Effector memory CD8-positive, alpha-beta T cell (primary cell): ENCODE measurements at regions not wholly inside any gene's neighbourhood (a gene's known extent, or its start where the extent isn't known, plus 50 kb on each side); places are given as distances from the start of the nearest gene placed in this dataset.
"Not testable (repeated sequence)": the region's sequence is repeated elsewhere in the genome, so short reads cannot be mapped to it uniquely, and the experiment has no call there.

Experiments used
- ATAC-seq: fragments of 150-1000 bp; cut with Tn5 transposase; replicated peaks from 2 replicates; pipeline ENCODE4 v1.10.0; 2021; ENCODE audit warnings: mild to moderate bottlenecking, moderate library complexity
- DNase-seq, 3 experiments: peaks; one replicate each; pipeline ENCODE4 v3.0.0; 2021
- H3K27ac Mint-ChIP-seq, 2 donors: one replicate each; pipeline ENCODE4 v1.8.0; 2022; ENCODE audit warnings: mild to moderate bottlenecking in 2 of 2, mixed read lengths in 2 of 2, moderate library complexity in 2 of 2
- H3K27me3 Mint-ChIP-seq, 2 donors: one replicate each; pipeline ENCODE4 v1.8.0; 2022; ENCODE audit warnings: mixed read lengths in 2 of 2
- H3K36me3 Mint-ChIP-seq: one replicate; pipeline ENCODE4 v1.8.0; 2022; ENCODE audit warnings: mild to moderate bottlenecking, moderate library complexity, mixed read lengths; ENCODE audit not compliant: insufficient read depth
- H3K4me1 Mint-ChIP-seq, 2 donors: one replicate each; pipeline ENCODE4 v1.8.0; 2022; ENCODE audit warnings: low read depth in 2 of 2, mixed read lengths in 2 of 2
- H3K4me3 Mint-ChIP-seq, 2 donors: one replicate each; pipeline ENCODE4 v1.8.0; 2022; ENCODE audit warnings: mild to moderate bottlenecking in 2 of 2, mixed read lengths in 2 of 2, moderate library complexity in 2 of 2
- H3K9me3 Mint-ChIP-seq, 2 donors: one replicate each; pipeline ENCODE4 v1.8.0; 2022; ENCODE audit warnings: mixed read lengths in 2 of 2

DNA sequence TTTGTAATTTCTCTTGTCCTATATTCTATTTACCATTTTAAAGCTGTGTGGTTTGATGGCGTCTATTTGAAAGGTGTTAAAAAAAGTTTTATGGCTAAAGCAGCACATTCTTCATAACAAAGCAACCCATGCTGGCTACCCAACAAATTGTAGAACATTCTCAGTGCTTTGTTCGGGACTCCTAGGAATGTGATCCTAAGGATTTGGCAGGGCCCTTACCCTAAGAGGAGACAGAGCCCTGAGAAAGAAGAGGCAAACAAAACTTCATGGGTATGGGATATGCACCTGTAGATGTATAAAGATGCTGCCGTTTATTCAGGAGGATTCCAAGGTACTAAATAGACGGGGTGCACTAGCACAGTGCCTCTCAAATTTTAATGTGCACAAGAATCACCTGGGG, 370.8 kb upstream of the DIPK2B start:
- no peaks in the 10 kb centered on the region for H3K27me3 Mint-ChIP-seq
- DNase-seq (no peak), ATAC-seq (no peak)
- no peaks in the 10 kb centered on the region for H3K9me3 Mint-ChIP-seq
- H3K27ac Mint-ChIP-seq: no peak overlapping the region
- H3K36me3 Mint-ChIP-seq: no peaks in the 10 kb centered on the region
- H3K4me3 Mint-ChIP-seq: no peak overlapping the region
- H3K4me1 Mint-ChIP-seq: no peaks in the 10 kb centered on the region

DNA sequence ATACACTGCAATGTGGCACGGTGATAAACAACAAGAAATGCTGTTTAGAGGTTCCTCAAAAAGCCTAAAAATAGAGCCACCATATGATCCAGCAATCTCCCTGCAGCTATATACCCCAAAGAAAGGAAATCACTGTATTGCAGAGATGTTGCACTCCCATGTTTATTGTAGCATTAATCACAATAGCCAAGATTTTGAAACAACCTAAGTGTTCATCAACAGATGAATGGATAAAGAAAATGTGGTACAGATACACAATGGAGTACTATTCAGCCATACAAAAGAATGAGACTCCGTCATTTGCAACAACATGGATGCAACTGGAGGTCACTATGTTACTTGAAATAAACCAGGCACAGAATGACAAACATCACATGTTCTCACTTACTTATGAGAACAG, 365.8 kb upstream of the DIPK2B start:
- H3K36me3 Mint-ChIP-seq: no peaks in the 10 kb centered on the region
- DNase-seq (no peak), ATAC-seq (no peak)
- peaks cover 0 to 4% of the 10 kb centered on the region in 2 donors for H3K27me3 Mint-ChIP-seq
- H3K4me3 Mint-ChIP-seq: no peak overlapping the region
- H3K4me1 Mint-ChIP-seq: no peaks in the 10 kb centered on the region
- H3K27ac Mint-ChIP-seq: no peak overlapping the region
- no peaks in the 10 kb centered on the region for H3K9me3 Mint-ChIP-seq

DNA sequence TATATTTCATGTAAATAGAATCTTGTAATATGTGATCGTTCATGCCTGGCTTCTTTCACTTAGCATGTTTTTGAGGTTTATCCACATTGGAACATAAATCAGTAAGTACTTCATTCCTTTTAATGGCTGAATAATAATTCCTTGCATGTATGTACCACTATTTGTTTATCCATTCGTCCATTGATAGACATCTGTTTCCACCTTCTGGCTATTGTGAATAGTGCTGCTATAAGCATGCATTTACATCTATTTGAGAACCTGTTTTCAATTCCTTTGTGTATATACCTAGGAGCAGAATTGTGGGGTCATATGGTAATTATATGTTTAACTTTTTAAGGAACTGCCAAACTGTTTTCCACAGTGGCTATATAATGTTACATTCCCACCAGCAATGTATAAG, 356.7 kb upstream of the DIPK2B start:
- Mint-ChIP-seq H3K27ac (no peak overlapping the region), H3K36me3 (no peaks in the 10 kb centered on the region), H3K4me1 (no peaks in the 10 kb centered on the region), H3K4me3 (no peak overlapping the region), H3K27me3 (peaks cover 0 to 11% of the 10 kb centered on the region in 2 donors), H3K9me3 (no peaks in the 10 kb centered on the region)
- DNase-seq (no peak), ATAC-seq (no peak)

DNA sequence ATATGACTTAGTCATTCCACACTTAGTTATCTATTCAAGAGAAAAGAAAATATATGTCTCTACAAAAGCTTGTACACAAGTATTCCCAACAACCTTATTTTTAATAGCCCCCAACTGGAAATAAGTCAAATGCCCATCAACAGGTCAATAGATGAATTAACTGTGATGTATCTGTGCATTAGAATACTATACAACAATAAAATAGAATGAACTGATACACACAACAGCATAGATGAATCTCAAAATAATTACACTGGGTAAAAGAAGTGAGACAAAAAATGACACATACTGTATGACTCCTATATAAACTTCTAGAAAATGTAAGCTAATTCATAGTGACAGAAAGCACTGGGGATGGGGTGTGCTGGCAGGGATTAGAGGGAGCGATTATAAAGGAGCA, 354.1 kb upstream of the DIPK2B start:
- ATAC-seq: no peak
- Mint-ChIP-seq H3K27me3 (no peaks in the 10 kb centered on the region), H3K27ac (no peak overlapping the region), H3K4me1 (no peaks in the 10 kb centered on the region), H3K36me3 (no peaks in the 10 kb centered on the region), H3K9me3 (no peaks in the 10 kb centered on the region), H3K4me3 (no peak overlapping the region)
- DNase-seq: no peak

DNA sequence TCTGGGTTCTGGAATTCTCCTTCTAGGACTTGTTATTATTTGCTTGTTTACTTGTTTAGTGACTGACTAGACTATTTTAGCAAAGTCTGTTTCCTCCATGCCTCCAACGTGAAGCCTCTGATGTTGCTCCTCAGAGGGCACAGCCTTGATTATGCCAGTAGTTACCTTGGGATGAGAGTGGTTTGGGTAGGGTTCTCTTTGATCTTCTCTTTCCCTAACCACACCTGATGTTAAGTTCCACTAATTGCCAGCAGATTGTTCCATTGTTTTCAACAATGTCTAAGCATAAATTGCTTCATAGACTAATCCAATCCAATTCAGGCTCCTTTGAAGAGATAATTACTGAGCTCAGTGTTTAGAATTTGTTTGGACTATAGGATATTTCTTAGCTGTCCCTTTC, 352.7 kb upstream of the DIPK2B start:
- ATAC-seq (no peak), DNase-seq (no peak)
- Mint-ChIP-seq H3K36me3 (no peaks in the 10 kb centered on the region), H3K9me3 (no peaks in the 10 kb centered on the region), H3K4me1 (no peaks in the 10 kb centered on the region), H3K27me3 (no peaks in the 10 kb centered on the region), H3K4me3 (no peak overlapping the region), H3K27ac (no peak overlapping the region)

DNA sequence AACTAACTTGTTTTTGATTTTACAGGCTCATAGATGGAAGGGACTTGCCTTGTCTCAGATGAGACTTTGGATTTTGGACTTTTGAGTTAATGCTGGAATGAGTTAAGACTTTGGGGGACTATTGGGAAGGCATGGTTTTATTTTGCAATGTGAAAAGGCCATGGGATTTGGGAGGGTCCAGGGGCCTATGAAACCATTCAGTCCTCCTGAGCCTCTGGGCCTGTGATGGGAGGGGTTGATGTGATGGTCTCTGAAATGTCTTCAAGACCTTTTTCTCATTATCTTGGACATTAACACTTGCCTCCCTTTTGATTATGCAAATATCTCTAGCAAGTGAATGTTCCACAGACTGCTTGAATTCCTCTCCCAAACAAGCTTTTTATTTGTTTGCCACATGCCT, 346.0 kb upstream of the DIPK2B start:
- ATAC-seq, H3K9me3 Mint-ChIP-seq, H3K4me3 Mint-ChIP-seq, H3K27ac Mint-ChIP-seq, H3K27me3 Mint-ChIP-seq, H3K36me3 Mint-ChIP-seq, DNase-seq, H3K4me1 Mint-ChIP-seq: not testable (repeated sequence)

DNA sequence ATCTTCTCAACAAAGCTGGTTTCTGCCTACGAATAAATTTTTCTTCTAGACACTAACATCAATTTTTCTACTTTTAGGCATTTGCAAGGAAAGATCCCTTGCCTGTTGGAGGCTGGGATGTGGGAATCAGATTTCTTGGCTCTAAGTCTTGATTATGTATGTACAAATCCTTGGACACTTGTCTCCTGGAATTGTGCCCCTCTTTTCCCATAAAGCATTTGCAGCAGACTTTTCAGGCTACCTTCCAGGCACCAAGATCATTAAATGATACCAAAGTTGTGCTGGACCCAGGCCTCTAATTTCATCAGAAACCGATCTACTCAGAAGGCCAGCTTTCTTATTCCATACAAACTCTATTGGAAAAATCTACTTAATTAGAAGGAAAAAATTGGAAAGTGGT, 339.5 kb upstream of the DIPK2B start:
- no peak for ATAC-seq

DNA sequence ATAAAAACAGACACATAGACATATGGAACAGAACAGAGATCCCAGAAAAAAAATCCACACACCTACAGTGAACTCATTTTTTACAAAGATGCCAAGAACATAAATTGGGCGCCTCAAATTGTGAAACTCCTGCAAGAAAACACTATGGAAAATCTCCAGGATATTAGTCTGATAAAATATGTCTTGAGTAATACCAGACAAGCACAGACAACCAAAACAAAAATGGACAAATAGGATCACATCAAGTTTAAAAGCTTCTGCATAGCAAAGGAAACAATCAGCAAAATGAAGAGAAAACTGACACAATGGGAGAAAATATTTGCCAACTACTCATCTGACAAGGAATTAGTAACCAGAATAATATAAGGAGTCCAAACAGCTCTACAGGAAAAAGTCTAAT, 337.3 kb upstream of the DIPK2B start:
- peaks cover 12 to 18% of the 10 kb centered on the region in 2 donors for H3K27me3 Mint-ChIP-seq
- no peaks in the 10 kb centered on the region for H3K36me3 Mint-ChIP-seq
- ATAC-seq (no peak), DNase-seq (no peak)
- peaks cover 0 to 2% of the 10 kb centered on the region in 2 donors for H3K9me3 Mint-ChIP-seq
- no peak overlapping the region for H3K4me3 Mint-ChIP-seq
- H3K4me1 Mint-ChIP-seq: no peaks in the 10 kb centered on the region
- no peak overlapping the region for H3K27ac Mint-ChIP-seq

More for the DNA sequence above, 339.5 kb upstream of the DIPK2B start:
- Mint-ChIP-seq H3K9me3 (no peaks in the 10 kb centered on the region), H3K4me3 (no peak overlapping the region), H3K4me1 (no peaks in the 10 kb centered on the region), H3K27ac (no peak overlapping the region), H3K27me3 (peaks cover 0 to 10% of the 10 kb centered on the region in 2 donors), H3K36me3 (no peaks in the 10 kb centered on the region)
- DNase-seq: no peak

DNA sequence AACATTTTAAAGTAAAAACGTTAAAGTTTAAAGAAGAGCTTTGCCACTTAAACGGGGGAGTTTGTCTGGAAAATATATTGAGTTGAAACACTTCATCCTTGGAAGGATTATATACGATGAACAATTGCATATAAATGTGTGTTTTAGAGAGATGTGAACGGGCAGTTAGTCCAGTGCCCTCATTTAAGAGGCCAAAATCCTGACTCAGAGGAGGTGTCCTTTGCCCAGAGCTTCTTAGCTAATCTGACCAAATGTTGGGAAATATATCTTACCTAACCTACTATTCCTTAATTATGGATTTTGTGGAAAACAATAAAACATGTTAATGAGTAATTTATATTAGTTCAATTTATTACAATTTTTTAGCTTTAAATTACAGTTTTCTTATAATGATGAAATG, 327.2 kb upstream of the DIPK2B start:
- no peaks in the 10 kb centered on the region for H3K4me1 Mint-ChIP-seq
- no peak for ATAC-seq
- no peaks in the 10 kb centered on the region for H3K9me3 Mint-ChIP-seq
- no peak overlapping the region for H3K27ac Mint-ChIP-seq
- H3K36me3 Mint-ChIP-seq: no peaks in the 10 kb centered on the region
- no peak for DNase-seq
- H3K27me3 Mint-ChIP-seq: peaks cover 4 to 7% of the 10 kb centered on the region in 2 donors
- H3K4me3 Mint-ChIP-seq: no peak overlapping the region

DNA sequence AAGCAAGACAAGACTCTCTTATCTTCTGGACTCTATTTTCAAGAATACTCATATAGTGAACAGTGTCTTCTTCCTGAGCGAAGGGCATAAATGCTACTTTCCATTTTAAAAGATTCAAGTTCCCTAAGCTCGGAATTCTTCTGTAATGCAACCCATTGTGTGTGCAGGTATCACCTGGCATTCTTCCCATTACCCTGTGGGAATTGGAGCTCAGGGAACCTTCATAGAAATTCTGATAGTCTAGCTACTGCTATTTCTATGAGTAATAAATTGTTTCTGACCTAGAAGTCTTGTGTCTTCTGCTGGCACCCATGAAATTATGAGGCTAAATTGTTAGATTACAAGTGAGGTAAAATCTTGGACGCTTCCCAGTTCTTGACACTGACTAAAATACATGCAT, 324.1 kb upstream of the DIPK2B start:
- Mint-ChIP-seq H3K27ac (no peak overlapping the region), H3K36me3 (no peaks in the 10 kb centered on the region), H3K4me3 (no peak overlapping the region), H3K9me3 (no peaks in the 10 kb centered on the region), H3K4me1 (no peaks in the 10 kb centered on the region), H3K27me3 (no peaks in the 10 kb centered on the region)
- ATAC-seq (no peak), DNase-seq (no peak)

DNA sequence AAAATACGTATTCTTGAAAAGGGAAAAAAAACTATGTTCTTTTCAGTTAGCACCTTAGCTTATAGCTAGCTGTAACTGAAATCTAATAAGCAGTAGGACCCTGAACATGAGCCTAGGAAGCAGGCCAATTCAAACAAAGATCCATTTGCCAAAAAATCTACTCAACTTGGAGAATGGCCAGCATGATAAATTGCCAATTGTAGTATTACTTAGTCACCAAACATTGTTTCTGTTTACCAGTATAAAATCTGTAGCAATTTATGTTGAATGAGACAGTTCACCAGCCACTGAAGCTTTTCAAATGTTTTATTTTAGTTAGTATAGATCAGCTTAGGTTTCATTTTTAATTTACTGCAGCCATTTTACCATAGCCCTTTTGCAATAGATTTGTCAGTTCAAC, 323.6 kb upstream of the DIPK2B start:
- no peak for ATAC-seq
- Mint-ChIP-seq H3K27me3 (no peaks in the 10 kb centered on the region), H3K9me3 (no peaks in the 10 kb centered on the region), H3K27ac (no peak overlapping the region), H3K4me1 (no peaks in the 10 kb centered on the region), H3K4me3 (no peak overlapping the region), H3K36me3 (no peaks in the 10 kb centered on the region)
- DNase-seq: no peak

DNA sequence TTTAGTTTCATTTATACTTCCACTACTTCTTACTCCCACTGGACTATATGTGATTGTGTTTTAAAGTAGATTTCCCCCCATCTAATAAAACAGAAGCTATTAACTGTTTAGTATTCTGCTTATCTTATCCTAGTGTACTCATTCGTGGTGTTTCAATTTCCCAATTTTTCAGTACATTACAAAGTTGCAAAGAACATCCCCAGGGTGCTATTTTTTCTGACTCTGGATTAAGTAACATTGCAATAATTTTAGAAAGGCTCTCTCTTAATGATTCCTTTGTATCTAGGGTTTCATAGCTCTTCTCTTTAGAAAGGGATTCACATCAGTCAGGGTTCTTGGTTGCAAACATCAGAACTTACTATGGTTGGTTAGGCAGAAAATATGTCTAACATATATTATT, 317.9 kb upstream of the DIPK2B start:
- Mint-ChIP-seq H3K36me3 (no peaks in the 10 kb centered on the region), H3K9me3 (no peaks in the 10 kb centered on the region), H3K27me3 (no peaks in the 10 kb centered on the region), H3K27ac (no peak overlapping the region), H3K4me1 (peaks cover 0 to 4% of the 10 kb centered on the region in 2 donors), H3K4me3 (no peak overlapping the region)
- ATAC-seq: no peak
- DNase-seq: no peak

DNA sequence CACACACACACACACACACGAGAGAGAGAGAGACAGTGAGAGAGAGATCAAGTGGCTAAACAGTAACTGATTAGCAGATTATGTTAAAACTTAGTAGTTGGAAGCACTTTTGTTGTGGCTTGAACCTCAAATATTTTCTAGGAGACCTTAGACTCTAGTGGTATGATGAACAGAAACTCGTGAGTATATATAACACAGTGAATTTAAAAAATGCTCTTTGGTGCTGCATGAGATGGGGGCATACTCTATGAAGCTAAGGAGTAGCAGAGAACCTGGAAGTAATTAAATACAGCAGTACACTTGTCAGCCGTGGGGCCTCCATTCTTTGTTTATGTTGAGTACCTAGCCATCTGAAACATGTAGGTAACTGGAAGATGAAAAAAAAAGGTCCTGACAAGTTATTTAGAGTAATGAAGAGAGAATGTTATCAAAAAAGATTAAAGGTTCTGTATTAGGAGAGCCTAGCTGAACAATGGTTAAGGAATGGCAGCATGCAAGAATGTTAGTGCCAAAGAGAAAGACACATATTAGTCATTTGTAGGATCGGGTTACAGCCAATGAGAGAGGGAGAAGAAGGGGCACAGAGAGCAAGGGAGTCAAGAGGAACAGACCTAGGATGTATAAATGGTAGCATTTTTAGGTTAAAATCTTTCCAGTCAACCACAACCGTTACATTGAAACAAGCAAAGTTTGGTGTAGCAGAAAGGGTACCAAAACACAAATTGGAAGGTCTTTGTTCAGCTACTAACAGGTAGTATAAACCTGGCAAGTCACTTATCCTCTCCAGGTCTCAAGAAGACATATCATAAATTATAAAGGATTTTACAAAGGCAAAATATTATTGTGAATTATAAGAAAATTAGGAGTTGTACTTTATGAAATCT, 316.7 kb upstream of the DIPK2B start:
- H3K27ac Mint-ChIP-seq: no peak overlapping the region
- H3K9me3 Mint-ChIP-seq: no peaks in the 10 kb centered on the region
- no peaks in the 10 kb centered on the region for H3K36me3 Mint-ChIP-seq
- no peaks in the 10 kb centered on the region for H3K27me3 Mint-ChIP-seq
- peaks cover 0 to 4% of the 10 kb centered on the region in 2 donors for H3K4me1 Mint-ChIP-seq
- H3K4me3 Mint-ChIP-seq: no peak overlapping the region
- ATAC-seq (no peak), DNase-seq (no peak)

DNA sequence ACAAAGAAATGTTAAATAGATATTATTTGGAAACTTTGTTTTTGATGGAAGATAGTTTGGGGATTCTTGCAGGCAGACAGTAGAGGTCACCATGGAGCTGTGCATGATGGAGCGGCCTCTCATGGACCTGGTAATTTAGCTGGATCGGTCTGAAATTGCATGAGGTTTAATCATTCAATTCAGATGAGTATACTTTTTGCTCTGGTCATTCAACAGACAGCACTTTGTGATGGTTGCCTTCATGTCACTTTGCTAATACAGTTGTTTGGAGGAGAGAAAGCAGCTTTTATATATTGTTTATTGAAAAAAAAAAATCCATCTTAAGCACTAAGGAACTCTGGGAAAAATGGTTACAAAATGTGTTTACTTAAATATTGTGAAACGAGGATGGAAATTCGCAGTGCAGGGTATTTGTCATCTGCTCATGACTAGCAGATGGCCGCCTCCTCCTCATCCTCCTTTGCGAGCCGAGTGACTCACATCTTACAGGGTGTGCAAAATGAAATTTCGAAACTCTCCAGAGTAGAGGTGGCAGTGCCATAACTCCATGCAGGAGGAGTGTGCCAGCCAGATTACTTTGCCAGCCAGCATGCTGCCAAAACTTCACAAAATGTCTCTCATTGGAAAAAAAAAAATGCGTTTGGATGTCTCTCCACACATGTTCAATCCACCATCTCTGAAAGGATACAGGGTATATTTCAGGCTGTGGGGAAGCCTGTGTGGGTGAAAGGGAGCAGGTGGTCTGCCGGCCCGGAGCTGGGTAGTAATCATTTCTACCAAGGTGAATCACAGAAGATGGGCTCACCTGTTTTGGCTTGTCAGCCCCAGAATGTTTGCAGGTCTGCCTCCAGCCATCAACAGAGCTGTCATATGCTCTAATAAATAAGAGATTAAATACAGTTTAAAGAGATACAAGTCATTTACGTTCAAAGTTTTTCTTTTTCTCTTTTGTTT, 314.9 kb upstream of the DIPK2B start:
- Mint-ChIP-seq H3K4me1 (peaks cover 0 to 4% of the 10 kb centered on the region in 2 donors), H3K27me3 (no peaks in the 10 kb centered on the region), H3K9me3 (no peaks in the 10 kb centered on the region), H3K27ac (no peak overlapping the region), H3K36me3 (no peaks in the 10 kb centered on the region), H3K4me3 (no peak overlapping the region)
- no peak for ATAC-seq
- peak in 2 of 3 experiments; percentile 5 to 12 for DNase-seq
